ENCODE measurements at regions not wholly inside any gene's neighbourhood (a gene's known extent, or its start where the extent isn't known, plus 50 kb on each side); places are given as distances from the start of the nearest gene placed in this dataset.

DNA sequence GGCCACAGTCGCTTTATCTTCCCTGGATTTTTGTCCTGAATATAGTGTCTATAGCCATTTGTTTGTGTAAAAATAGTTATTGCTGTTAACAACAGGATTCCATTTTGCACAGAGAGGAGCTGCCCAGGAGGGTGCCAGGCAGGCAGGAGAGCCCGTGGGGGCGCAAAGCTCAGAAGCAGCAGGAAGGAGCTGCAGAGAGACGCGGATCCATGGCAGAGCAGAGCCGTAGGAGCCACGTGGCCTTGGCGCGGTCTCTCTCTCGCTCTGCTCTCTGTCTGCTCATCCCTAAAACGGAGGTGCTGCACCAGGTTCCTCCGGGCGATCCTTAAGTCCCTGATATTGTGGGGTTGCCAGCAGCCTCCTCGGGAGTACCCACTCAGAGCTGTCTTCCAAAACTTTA, 185.3 kb upstream of the MYT1L start:
- no peak for TF ChIP-seq CTCF (IDR thresholded peaks at IDR 0.05; ENCODE audit: insufficient read depth, low read length)
- no peak for DNase-seq (ENCODE audit: low read depth)
- H3K4me3 ChIP-seq (ENCODE audit: low read depth, low read length): no peak overlapping the region

- TF ChIP-seq CTCF (IDR thresholded peaks at IDR 0.05; ENCODE audit: insufficient read depth, low read length): no peak
- H3K4me3 ChIP-seq (ENCODE audit: low read depth, low read length): no peak overlapping the region
- no peak for DNase-seq (ENCODE audit: low read depth)
These were observed 181.9 kb upstream of the MYT1L start for GRCh38 chr2:2512931-2513330.

DNA sequence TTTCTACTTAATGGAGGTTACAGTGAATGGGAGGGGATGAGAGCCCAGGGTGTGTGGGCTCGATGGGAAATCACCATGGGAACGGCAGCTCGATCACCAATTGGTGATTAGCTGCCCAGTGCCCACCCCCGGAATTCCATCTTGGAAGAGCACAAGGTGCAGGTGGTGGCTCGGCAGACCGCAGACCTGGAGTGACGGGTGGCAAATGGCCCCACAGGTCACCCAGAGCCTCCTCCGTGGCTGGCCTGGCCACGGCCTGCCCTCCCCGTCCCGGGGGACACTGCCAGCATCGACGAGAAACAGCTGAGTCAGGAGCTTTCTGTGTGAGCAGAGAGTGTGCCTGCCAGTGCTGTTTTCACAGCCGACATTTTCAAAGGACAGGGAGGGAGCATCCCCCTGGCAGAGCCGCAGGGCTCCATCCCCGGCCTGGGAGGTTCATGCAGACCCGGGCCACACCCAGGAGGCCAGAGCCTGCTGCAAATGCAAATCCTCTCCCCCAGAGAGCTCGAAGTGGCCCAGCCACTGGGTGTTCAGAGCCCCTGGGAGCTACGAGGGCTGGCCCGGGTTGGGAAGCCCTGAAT, 176.4 kb upstream of the MYT1L start:
- no peak for DNase-seq (ENCODE audit: low read depth)

DNA sequence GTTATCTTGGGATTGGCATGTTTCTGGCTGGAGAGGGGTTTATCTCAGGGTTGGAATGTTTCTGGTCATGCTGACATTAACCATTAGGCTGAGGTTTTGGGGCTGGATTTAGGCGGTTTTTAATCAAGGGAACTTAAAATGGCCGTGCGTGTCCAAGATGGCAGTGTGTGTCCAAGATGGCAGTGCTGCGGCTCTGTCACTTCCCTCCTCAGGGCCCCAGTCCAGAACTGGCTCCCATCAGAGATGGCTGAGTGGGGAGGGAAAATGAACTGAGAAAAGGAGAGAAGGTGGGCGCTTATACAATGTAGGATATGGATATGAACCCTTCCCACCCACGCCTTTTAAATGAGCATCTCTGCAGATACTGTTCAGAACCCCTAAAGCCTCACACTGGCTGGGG, 175.5 kb upstream of the MYT1L start:
- TF ChIP-seq CTCF (IDR thresholded peaks at IDR 0.05; ENCODE audit: insufficient read depth, low read length): no peak
- no peak overlapping the region for H3K4me3 ChIP-seq (ENCODE audit: low read depth, low read length)
- DNase-seq (ENCODE audit: low read depth): no peak

More for the DNA sequence above, 176.4 kb upstream of the MYT1L start:
- TF ChIP-seq CTCF (IDR thresholded peaks at IDR 0.05; ENCODE audit: insufficient read depth, low read length): no peak
- no peak overlapping the region for H3K4me3 ChIP-seq (ENCODE audit: low read depth, low read length)

GRCh38 chr2:2505604-2506003, 174.5 kb upstream of the MYT1L start:
- no peak for TF ChIP-seq CTCF (IDR thresholded peaks at IDR 0.05; ENCODE audit: insufficient read depth, low read length)
- no peak for DNase-seq (ENCODE audit: low read depth)
- H3K4me3 ChIP-seq (ENCODE audit: low read depth, low read length): no peak overlapping the region

DNA sequence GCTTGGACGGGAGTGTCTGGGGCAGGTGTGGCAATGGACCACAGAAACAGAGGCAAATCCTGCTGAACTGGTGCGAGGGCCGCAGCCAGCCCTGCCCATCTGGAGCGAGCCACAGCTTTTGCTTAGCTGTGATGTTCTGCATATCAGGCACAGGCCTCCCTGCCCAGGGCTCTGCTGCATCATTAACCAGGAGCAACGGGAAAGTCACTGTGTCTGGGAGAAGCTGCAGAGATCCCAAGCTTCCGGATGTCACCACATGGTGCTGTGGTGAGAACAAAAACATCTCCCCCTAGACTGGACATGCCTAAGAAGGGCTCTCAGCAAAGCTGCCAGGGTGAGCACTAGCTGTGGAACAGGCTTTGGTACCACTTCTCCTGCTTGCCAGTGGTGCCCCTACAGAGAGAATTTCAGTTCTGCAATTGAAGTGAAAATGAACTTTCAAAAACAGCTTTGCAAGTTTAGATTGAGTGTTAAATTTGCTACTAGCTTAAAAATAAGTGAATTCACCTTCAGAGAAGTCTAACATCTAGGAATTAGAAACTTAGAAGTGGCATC, 172.9 kb upstream of the MYT1L start:
- no peak for DNase-seq (ENCODE audit: low read depth)
- TF ChIP-seq CTCF (IDR thresholded peaks at IDR 0.05; ENCODE audit: insufficient read depth, low read length): no peak
- no peak overlapping the region for H3K4me3 ChIP-seq (ENCODE audit: low read depth, low read length)

GRCh38 chr2:2502201-2502549, 171.1 kb upstream of the MYT1L start:
- DNase-seq (ENCODE audit: low read depth): no peak
- TF ChIP-seq CTCF (IDR thresholded peaks at IDR 0.05; ENCODE audit: insufficient read depth, low read length): no peak
- H3K4me3 ChIP-seq (ENCODE audit: low read depth, low read length): no peak overlapping the region

Data from fibroblast of the aortic adventitia (primary cell).